ENCODE measurements at regions not wholly inside any gene's neighbourhood (a gene's known extent, or its start where the extent isn't known, plus 50 kb on each side); places are given as distances from the start of the nearest gene placed in this dataset.
"Not testable (repeated sequence)": the region's sequence is repeated elsewhere in the genome, so short reads cannot be mapped to it uniquely, and the experiment has no call there.

GRCh38 chr10:11685787-11686218 lies 56.4 kb upstream of the ECHDC3 start:
- no peak overlapping the region for H3K27ac ChIP-seq
- H3K4me1 ChIP-seq: peaks cover 0 to 6% (median 0%) of the 10 kb centered on the region in 4 donors
- intact Hi-C loops (cut with DNase I): no loop called here
- no peaks in the 10 kb centered on the region for H3K36me3 ChIP-seq
- H3K4me3 ChIP-seq: no peak overlapping the region
- ATAC-seq (peak in 3 of 4 donors; percentile 35 to 40 (median 39)), DNase-seq (peak in 2 of 3 donors; percentile 58 to 59)
- H3K9me3 ChIP-seq: no peaks in the 10 kb centered on the region
- H3K27me3 ChIP-seq: no peaks in the 10 kb centered on the region
- TF ChIP-seq POLR2A (IDR thresholded peaks at IDR 0.05): no peak
- TF ChIP-seq, protein P1, sequence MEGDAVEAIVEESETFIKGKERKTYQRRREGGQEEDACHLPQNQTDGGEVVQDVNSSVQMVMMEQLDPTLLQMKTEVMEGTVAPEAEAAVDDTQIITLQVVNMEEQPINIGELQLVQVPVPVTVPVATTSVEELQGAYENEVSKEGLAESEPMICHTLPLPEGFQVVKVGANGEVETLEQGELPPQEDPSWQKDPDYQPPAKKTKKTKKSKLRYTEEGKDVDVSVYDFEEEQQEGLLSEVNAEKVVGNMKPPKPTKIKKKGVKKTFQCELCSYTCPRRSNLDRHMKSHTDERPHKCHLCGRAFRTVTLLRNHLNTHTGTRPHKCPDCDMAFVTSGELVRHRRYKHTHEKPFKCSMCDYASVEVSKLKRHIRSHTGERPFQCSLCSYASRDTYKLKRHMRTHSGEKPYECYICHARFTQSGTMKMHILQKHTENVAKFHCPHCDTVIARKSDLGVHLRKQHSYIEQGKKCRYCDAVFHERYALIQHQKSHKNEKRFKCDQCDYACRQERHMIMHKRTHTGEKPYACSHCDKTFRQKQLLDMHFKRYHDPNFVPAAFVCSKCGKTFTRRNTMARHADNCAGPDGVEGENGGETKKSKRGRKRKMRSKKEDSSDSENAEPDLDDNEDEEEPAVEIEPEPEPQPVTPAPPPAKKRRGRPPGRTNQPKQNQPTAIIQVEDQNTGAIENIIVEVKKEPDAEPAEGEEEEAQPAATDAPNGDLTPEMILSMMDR (IDR thresholded peaks at IDR 0.05): no peak
- WGBS (ENCODE audit: insufficient coverage, low coverage, low lambda C conversion rate, missing lambda C conversion rate): 35% methylated on average over 7 of the region's 7 CpGs

DNA sequence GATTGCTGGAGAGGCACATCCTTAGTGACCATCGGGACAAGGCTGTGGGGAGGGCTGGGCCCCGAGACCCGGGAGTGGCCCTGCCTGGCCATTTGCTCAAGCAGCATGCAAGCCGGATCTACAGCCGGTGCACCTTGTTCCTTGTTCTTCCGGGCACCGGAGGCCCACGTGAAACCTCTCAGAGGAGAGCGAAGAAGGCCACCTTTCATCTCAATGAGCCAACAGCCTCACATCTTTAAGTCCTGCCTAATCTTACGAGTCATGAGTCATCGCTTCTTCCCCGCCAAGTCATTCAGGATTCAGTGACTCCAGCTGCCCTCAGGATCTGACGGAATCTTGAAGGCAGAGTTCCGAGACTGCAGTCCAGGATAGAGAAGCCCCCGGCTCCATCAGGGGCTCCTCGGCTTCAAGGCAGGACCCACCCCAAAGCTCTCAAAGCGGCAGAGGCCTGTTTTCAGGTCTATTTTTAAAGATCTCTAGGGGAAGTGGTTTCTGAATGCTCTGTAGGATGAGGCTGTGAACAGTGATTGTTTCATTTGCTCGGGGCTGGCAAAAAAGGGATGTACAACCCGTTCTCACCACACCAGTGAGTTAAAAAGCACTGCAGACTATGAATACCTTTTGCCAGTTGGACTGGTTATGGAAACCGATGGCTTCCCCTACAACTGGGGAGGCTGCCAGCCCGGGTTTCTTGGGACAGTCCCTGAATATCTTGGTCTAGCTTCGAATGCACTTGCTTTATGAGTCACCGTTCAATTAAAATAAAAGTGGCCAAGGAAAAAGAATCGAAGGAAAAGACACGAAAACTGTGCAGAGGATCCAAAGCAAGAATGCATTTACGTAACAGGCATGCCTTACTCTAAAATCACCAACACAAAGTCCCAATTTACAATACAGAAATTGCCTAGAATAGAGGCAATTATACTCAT lies 57.2 kb upstream of the ECHDC3 start:
- Histone ChIP-seq H3K27ac (peak overlapping the region in 1 of 3 donors; percentile 13), H3K36me3 (no peaks in the 10 kb centered on the region), H3K9me3 (no peaks in the 10 kb centered on the region), H3K27me3 (no peaks in the 10 kb centered on the region), H3K4me1 (peaks cover 0 to 6% (median 0%) of the 10 kb centered on the region in 4 donors), H3K4me3 (peak overlapping the region in 2 of 3 donors; percentile 4 to 10)
- ATAC-seq: peak; percentile 17 to 65 (median 58)
- intact Hi-C loops (cut with DNase I): no loop called here
- WGBS (ENCODE audit: insufficient coverage, low coverage, low lambda C conversion rate, missing lambda C conversion rate): 40% methylated on average over 19 of the region's 26 CpGs
- peak in 1 of 3 donors; percentile 47 for DNase-seq
- TF ChIP-seq, protein P1 (IDR thresholded peaks at IDR 0.05): no peak
- TF ChIP-seq POLR2A (IDR thresholded peaks at IDR 0.05): no peak

- H3K4me3 ChIP-seq; H3K27me3 ChIP-seq; intact Hi-C loops (cut with DNase I); ATAC-seq; H3K4me1 ChIP-seq; H3K36me3 ChIP-seq; DNase-seq; H3K27ac ChIP-seq; H3K9me3 ChIP-seq: not testable (repeated sequence)
- 78% methylated on average over 4 of the region's 4 CpGs for WGBS (ENCODE audit: insufficient coverage, low coverage, low lambda C conversion rate, missing lambda C conversion rate)
Observed at GRCh38 chr10:11684341-11684716, 57.9 kb upstream of the ECHDC3 start.

DNA sequence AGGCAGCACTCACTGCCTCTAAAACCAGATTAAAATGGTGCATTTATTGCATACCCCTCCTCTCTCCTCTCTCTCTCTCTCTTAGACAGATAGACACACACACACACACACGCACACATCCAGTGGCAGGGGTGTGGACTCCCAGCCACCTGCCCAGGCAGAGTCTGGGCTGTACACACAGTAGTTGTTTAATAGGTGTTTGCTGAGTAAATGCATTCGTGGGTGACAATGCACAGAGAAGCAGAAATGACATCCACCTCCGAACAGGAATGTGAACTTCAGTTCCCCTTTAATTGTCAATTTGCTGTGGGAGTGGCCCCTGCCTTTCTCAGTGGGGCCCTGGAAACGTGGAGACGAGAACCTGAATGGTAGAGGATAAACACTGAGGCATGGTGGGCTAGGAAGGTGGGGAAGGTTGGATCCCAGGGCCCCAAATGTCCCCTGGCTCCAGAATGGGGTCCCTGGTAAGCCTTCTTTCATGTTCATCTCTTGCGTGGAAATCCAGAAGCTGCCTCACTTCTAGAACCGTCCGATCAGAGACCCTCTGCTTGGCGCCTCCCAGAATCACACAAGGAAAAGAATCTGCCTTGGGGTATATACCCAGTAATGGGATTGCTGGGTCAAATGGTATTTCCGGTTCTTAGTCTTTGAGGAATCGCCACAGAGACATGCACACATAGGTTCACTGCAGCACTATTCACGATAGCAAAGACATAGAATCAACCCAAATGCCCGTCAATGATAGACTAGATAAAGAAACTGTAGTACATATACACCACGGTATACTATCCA lies 58.5 kb upstream of the ECHDC3 start:
- no peaks in the 10 kb centered on the region for H3K36me3 ChIP-seq
- no peaks in the 10 kb centered on the region for H3K27me3 ChIP-seq
- peaks cover 0 to 1% (median 0%) of the 10 kb centered on the region in 4 donors for H3K4me1 ChIP-seq
- H3K4me3 ChIP-seq: no peak overlapping the region
- 74% methylated on average over 10 of the region's 14 CpGs for WGBS (ENCODE audit: insufficient coverage, low coverage, low lambda C conversion rate, missing lambda C conversion rate)
- H3K27ac ChIP-seq: no peak overlapping the region
- DNase-seq: no peak
- H3K9me3 ChIP-seq: no peaks in the 10 kb centered on the region
- no peak for ATAC-seq
- TF ChIP-seq POLR2A (IDR thresholded peaks at IDR 0.05): no peak
- TF ChIP-seq, protein P1 (IDR thresholded peaks at IDR 0.05): no peak
- intact Hi-C loops (cut with DNase I): no loop called here
